ENCODE measurements at regions not wholly inside any gene's neighbourhood (a gene's known extent, or its start where the extent isn't known, plus 50 kb on each side); places are given as distances from the start of the nearest gene placed in this dataset.

DNA sequence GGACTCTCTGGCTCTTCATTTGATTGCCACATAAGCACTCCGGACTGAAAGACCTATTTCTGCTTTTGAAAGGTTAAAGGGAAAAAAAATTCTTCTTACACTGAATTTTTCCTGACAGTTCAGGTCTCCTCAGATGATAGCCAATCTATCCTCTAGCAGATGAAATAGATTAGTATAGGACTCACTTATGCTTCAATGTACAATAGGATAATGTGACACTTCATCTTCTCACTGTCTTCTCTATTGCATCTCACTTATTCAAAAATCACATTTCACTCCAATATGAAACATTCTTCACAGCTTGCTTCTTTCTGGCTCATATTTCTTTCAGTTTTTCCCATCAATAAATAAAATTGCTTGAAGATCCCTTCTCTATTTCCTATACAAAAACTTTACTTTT lies 860.9 kb upstream of the SLITRK6 start:
- Histone ChIP-seq H3K9me2 (replicated peaks; ENCODE audit: insufficient read depth) (no peaks in the 10 kb centered on the region), H3K27ac (no peak overlapping the region), H3K4me1 (ENCODE audit: insufficient read depth) (no peaks in the 10 kb centered on the region), H3K4me3 (no peak overlapping the region), H2AFZ (no peak overlapping the region), H4K20me1 (ENCODE audit: insufficient read depth, poor library complexity, severe bottlenecking) (no peaks in the 10 kb centered on the region), H3K79me2 (no peaks in the 10 kb centered on the region), H3K4me2 (no peak overlapping the region), H3K27me3 (no peaks in the 10 kb centered on the region), H3K36me3 (replicated peaks; ENCODE audit: insufficient read depth, low read depth) (no peaks in the 10 kb centered on the region), H3K9me3 (ENCODE audit: low read depth) (no peaks in the 10 kb centered on the region)
- WGBS (ENCODE audit: low lambda C conversion rate, missing lambda C conversion rate): 97% methylated on average over 1 of the region's 1 CpG
- TF ChIP-seq EZH2phosphoT487 (IDR thresholded peaks at IDR 0.05; ENCODE audit: low read depth, severe bottlenecking, unreplicated experiment): no peak
- TF ChIP-seq EZH2 (IDR thresholded peaks at IDR 0.05; ENCODE audit: borderline replicate concordance): no peak
- TF ChIP-seq, protein P1, sequence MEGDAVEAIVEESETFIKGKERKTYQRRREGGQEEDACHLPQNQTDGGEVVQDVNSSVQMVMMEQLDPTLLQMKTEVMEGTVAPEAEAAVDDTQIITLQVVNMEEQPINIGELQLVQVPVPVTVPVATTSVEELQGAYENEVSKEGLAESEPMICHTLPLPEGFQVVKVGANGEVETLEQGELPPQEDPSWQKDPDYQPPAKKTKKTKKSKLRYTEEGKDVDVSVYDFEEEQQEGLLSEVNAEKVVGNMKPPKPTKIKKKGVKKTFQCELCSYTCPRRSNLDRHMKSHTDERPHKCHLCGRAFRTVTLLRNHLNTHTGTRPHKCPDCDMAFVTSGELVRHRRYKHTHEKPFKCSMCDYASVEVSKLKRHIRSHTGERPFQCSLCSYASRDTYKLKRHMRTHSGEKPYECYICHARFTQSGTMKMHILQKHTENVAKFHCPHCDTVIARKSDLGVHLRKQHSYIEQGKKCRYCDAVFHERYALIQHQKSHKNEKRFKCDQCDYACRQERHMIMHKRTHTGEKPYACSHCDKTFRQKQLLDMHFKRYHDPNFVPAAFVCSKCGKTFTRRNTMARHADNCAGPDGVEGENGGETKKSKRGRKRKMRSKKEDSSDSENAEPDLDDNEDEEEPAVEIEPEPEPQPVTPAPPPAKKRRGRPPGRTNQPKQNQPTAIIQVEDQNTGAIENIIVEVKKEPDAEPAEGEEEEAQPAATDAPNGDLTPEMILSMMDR (IDR thresholded peaks at IDR 0.05; ENCODE audit: poor library complexity): no peak
- DNase-seq (ENCODE audit: low spot score): no peak

DNA sequence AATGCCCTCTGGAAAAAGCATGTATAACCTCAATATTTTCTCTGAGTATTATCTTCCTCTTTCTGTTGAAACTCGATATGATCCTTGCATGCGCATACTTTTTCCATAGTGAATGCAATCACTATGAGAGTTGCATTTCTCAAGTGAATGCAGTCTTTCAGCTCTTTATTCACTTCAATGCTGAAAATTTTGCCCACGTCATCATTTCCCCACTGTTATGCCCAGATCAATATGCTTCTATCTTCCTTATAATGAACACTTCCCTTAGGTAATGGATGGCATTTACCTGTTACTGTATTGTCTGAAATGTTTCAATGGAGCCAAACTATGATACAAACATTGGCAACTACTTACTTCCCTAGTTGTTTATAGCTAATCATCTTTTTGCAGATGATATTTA lies 866.6 kb upstream of the SLITRK6 start:
- no peak overlapping the region for H3K4me2 ChIP-seq
- no peaks in the 10 kb centered on the region for H4K20me1 ChIP-seq (ENCODE audit: insufficient read depth, poor library complexity, severe bottlenecking)
- WGBS (ENCODE audit: low lambda C conversion rate, missing lambda C conversion rate): 87% methylated on average over 3 of the region's 3 CpGs
- H3K4me3 ChIP-seq: no peak overlapping the region
- no peak overlapping the region for H2AFZ ChIP-seq
- no peaks in the 10 kb centered on the region for H3K9me2 ChIP-seq (replicated peaks; ENCODE audit: insufficient read depth)
- H3K27ac ChIP-seq: no peak overlapping the region
- H3K36me3 ChIP-seq (replicated peaks; ENCODE audit: insufficient read depth, low read depth): no peaks in the 10 kb centered on the region
- TF ChIP-seq EZH2 (IDR thresholded peaks at IDR 0.05; ENCODE audit: borderline replicate concordance) (no peak), EZH2phosphoT487 (IDR thresholded peaks at IDR 0.05; ENCODE audit: low read depth, severe bottlenecking, unreplicated experiment) (no peak)
- TF ChIP-seq, protein P1 (IDR thresholded peaks at IDR 0.05; ENCODE audit: poor library complexity): no peak
- no peak for DNase-seq (ENCODE audit: low spot score)
- no peaks in the 10 kb centered on the region for H3K27me3 ChIP-seq
- no peaks in the 10 kb centered on the region for H3K79me2 ChIP-seq
- no peaks in the 10 kb centered on the region for H3K9me3 ChIP-seq (ENCODE audit: low read depth)
- H3K4me1 ChIP-seq (ENCODE audit: insufficient read depth): no peaks in the 10 kb centered on the region

DNA sequence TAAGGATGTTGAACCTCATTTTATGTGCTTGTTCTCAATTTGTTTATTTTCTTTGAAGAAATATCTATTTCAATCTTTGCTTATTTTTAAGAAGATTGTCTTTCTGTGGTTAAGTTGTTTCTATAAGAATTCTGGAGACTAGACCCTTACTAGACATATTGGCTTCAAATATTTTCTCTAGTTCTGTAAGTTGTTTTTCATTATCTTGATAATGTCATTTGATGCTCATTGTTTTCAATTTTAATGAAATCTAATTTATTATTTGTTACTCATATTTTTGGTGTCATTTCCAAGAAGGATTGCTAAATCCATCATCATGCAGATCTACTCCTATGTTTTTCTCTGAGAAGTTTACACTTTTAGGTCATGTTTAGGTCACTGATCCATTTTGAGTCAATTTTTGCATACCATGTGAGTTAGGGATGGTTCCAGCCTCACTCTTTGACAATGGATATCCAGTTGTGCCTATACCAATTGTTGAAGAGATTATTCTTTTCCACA lies 874.8 kb upstream of the SLITRK6 start:
- H4K20me1 ChIP-seq (ENCODE audit: insufficient read depth, poor library complexity, severe bottlenecking): no peaks in the 10 kb centered on the region
- no peak overlapping the region for H3K4me2 ChIP-seq
- no peak overlapping the region for H3K4me3 ChIP-seq
- H3K9me3 ChIP-seq (ENCODE audit: low read depth): no peaks in the 10 kb centered on the region
- TF ChIP-seq, protein P1 (IDR thresholded peaks at IDR 0.05; ENCODE audit: poor library complexity): no peak
- TF ChIP-seq EZH2 (IDR thresholded peaks at IDR 0.05; ENCODE audit: borderline replicate concordance) (no peak), EZH2phosphoT487 (IDR thresholded peaks at IDR 0.05; ENCODE audit: low read depth, severe bottlenecking, unreplicated experiment) (no peak)
- H3K36me3 ChIP-seq (replicated peaks; ENCODE audit: insufficient read depth, low read depth): no peaks in the 10 kb centered on the region
- no peaks in the 10 kb centered on the region for H3K79me2 ChIP-seq
- H3K4me1 ChIP-seq (ENCODE audit: insufficient read depth): no peaks in the 10 kb centered on the region
- H3K27me3 ChIP-seq: no peaks in the 10 kb centered on the region
- H2AFZ ChIP-seq: no peak overlapping the region
- no peak overlapping the region for H3K27ac ChIP-seq
- DNase-seq (ENCODE audit: low spot score): no peak
- no peaks in the 10 kb centered on the region for H3K9me2 ChIP-seq (replicated peaks; ENCODE audit: insufficient read depth)

DNA sequence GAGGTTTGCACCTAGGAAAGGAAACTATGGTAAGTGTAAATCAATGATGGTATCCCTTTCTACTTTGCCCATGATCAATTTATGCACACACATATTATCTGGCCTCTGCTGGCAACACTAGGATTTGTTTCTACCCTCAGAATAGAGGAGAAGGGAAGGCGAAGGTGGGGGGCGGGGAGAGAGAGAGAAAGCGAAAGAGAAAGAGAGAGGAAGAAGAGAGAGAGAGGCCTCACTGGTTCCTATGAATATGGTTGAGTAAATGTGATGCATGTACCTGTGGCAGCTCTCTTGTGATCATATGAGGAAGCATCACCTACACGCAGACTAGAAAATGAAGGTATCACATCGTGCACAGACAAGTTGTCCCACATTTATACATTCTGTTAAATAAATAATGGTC lies 882.0 kb upstream of the SLITRK6 start:
- Histone ChIP-seq H3K9me3 (ENCODE audit: low read depth) (no peaks in the 10 kb centered on the region), H2AFZ (no peak overlapping the region), H3K27ac (no peak overlapping the region), H3K4me1 (ENCODE audit: insufficient read depth) (no peaks in the 10 kb centered on the region), H3K36me3 (replicated peaks; ENCODE audit: insufficient read depth, low read depth) (no peaks in the 10 kb centered on the region), H3K4me2 (no peak overlapping the region), H4K20me1 (ENCODE audit: insufficient read depth, poor library complexity, severe bottlenecking) (no peaks in the 10 kb centered on the region), H3K27me3 (no peaks in the 10 kb centered on the region), H3K79me2 (no peaks in the 10 kb centered on the region), H3K4me3 (no peak overlapping the region), H3K9me2 (replicated peaks; ENCODE audit: insufficient read depth) (no peaks in the 10 kb centered on the region)
- DNase-seq (ENCODE audit: low spot score): no peak
- WGBS (ENCODE audit: low lambda C conversion rate, missing lambda C conversion rate): 72% methylated on average over 5 of the region's 5 CpGs
- TF ChIP-seq EZH2 (IDR thresholded peaks at IDR 0.05; ENCODE audit: borderline replicate concordance): no peak
- TF ChIP-seq, protein P1 (IDR thresholded peaks at IDR 0.05; ENCODE audit: poor library complexity): no peak
- no peak for TF ChIP-seq EZH2phosphoT487 (IDR thresholded peaks at IDR 0.05; ENCODE audit: low read depth, severe bottlenecking, unreplicated experiment)

Data from hepatocyte (in vitro differentiated cells).